Stimulated activated naive CD8-positive, alpha-beta T cell treated with anti-CD3 and anti-CD28 coated beads, Interleukin-15, Interleukin-2, amounts not matched to agents 100 U/mL and 50 U/mL, for 24 hours (primary cell): ENCODE measurements at regions not wholly inside any gene's neighbourhood (a gene's known extent, or its start where the extent isn't known, plus 50 kb on each side); places are given as distances from the start of the nearest gene placed in this dataset.

Experiments used
- ATAC-seq: fragments of 150-1000 bp; cut with Tn5 transposase; one replicate; pipeline ENCODE4 v1.10.0; 2021
- DNase-seq: peaks from one replicate; pipeline ENCODE4 v3.0.0; 2021

DNA sequence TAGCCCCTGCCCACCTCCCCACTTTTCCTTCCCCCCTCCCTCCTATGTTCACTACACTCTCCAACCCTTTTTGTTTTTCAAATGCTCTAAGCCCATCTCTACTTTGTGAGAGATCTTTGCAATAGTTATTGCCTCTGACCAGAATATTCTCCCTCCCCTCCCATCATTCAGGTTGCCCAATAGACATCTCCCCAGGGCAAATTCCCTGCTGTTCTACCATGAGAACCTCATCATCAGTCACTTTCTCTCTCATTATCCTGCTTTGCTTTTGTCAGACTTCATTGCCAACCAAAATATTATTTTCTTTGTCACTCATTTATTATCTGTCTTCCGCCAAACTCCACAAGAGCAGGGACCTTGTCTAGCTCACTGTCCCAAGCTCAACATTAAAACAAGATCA is 268.2 kb upstream of the PPARGC1A start:
- DNase-seq (no peak), ATAC-seq (no peak)

DNA sequence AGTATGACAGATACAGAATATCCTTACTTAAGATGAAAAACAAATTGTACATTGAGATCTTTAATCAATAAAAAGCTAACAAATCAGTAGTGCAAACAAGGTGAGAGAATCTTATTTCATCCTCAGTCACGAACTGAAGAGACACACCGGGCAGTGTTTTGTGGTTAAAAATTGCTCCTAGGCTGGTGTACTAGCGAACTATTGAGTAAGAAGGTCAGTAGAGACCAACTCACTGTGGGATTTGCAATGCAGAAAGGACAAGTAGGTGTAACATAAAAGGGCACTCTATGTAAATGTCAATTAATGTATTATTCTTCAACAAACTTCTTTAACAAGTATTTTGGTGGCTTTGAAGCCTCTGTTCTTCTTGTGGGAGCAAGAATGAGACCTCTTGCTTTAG is 260.2 kb upstream of the PPARGC1A start:
- ATAC-seq: no peak
- DNase-seq: no peak

GRCh38 chr4:24146127-24146526 is 256.3 kb upstream of the PPARGC1A start:
- ATAC-seq: no peak

GRCh38 chr4:24145591-24145990 is 255.7 kb upstream of the PPARGC1A start:
- DNase-seq (no peak), ATAC-seq (no peak)

More at GRCh38 chr4:24146127-24146526, 256.3 kb upstream of the PPARGC1A start:
- DNase-seq: no peak

- ATAC-seq: no peak
- DNase-seq: no peak
Observed at GRCh38 chr4:24144381-24144780, 254.5 kb upstream of the PPARGC1A start.

DNA sequence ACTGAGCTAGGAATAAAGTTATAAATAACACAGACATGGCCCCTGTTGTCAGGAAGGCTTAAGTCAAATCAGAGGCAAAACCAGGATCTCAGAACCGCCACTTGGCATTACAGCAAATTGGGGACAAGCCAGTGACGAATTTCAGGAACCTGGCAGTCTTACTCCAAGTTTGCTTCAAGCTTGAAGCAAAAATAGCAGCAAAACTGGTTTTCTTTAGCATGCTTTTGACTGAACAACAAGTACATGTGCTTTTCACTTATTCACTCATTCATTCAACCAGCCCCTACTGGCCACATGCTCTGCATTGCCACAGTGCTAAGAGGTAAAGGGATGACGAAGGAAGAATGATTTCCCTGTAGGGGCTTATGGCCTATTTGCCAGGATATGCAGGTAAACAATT is 253.9 kb upstream of the PPARGC1A start:
- DNase-seq (no peak), ATAC-seq (no peak)

GRCh38 chr4:24141836-24142235 is 252.0 kb upstream of the PPARGC1A start:
- DNase-seq (no peak), ATAC-seq (no peak)

GRCh38 chr4:24140892-24141291 is 251.0 kb upstream of the PPARGC1A start:
- no peak for ATAC-seq

DNA sequence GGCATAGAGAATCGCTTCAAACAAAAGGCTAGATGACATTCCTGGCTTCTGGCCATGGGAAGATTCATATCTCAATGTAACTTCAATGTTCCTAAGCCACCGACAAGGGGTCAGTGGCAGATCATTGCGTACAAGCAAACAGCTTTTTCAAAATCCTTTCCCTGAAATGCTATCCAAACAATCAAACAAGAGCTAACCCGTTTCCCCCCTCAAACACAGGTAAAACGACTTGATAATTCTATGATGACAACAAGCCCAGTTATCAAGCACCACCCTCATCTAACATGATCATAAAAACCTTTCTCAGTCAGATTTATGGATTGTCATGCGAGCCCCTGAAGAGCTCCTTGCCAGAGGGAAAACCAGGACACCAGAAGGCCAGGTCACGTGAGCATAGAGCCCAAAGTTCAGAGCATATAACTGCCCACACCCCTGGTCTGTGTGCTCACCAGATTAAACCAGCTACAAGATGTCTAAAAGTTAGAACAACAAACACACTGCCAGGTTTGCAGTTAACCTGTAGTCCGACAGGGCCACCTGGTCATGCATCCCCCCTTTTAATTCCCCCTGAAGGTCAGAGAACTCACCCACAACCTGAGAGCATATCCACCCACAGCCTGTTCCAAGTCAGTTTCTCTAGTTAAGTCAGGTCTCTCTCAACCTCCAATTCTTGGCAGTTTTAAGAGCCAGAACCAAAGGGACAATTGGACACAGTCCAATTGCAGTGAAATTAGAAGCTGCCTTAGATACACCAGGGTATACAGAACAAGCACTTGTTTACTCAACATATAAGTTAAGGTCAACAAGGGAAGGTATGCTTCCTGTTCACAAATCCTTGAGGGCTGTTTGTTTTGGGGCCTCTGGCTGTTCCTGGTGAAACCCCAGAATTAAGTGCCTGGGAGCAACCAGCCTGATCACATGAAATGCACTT is 248.1 kb upstream of the PPARGC1A start:
- ATAC-seq (no peak), DNase-seq (no peak)

More at GRCh38 chr4:24140892-24141291, 251.0 kb upstream of the PPARGC1A start:
- DNase-seq: no peak

GRCh38 chr4:24131954-24132673 is 242.3 kb upstream of the PPARGC1A start:
- ATAC-seq (no peak), DNase-seq (no peak)

DNA sequence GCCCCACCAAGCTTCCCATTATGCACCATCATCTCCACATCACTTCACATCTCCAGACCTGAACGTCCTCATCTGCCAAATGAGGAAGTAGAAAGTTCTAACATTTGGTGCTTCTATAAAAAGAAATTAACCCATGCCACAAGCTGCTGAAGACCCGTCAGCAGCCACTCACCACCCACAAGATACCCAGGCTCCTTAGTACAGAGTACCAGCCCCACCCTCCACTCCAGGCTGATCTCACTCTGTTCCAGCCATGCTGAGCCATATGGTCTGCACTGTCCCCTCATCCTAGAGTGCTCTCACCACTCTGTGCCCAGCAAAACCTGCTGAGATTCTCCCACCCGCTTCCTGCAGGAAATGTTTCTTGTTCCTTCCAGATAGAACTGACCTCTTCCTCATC is 240.8 kb upstream of the PPARGC1A start:
- DNase-seq: no peak
- ATAC-seq: no peak

- ATAC-seq (no peak), DNase-seq (no peak)
Observed at GRCh38 chr4:24126776-24127175, 236.9 kb upstream of the PPARGC1A start.

- DNase-seq (no peak), ATAC-seq (no peak)
Observed at GRCh38 chr4:24121395-24122175, 231.7 kb upstream of the PPARGC1A start.

DNA sequence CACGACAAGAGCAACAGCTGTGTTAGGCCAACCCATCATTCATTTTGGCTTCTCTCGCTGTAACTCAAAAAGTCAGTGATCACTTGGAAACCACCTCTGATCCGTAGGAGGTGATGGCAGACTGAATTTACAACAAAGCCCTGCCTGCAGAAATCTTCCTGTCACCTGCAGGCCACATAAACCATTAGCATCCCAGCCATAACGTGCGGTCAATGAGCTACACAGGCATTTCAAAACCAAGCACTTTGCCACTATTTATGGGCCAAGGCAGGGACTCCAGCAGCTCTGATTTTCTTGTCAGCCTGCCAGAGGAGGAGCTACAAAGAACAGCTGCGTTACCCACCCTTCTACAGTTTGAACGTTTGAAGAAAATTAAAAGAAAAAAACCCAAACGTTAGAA is 228.1 kb upstream of the PPARGC1A start:
- DNase-seq: no peak

GRCh38 chr4:24116107-24116506 is 226.3 kb upstream of the PPARGC1A start:
- ATAC-seq (no peak), DNase-seq (no peak)

More for the DNA sequence above, 228.1 kb upstream of the PPARGC1A start:
- no peak for ATAC-seq

DNA sequence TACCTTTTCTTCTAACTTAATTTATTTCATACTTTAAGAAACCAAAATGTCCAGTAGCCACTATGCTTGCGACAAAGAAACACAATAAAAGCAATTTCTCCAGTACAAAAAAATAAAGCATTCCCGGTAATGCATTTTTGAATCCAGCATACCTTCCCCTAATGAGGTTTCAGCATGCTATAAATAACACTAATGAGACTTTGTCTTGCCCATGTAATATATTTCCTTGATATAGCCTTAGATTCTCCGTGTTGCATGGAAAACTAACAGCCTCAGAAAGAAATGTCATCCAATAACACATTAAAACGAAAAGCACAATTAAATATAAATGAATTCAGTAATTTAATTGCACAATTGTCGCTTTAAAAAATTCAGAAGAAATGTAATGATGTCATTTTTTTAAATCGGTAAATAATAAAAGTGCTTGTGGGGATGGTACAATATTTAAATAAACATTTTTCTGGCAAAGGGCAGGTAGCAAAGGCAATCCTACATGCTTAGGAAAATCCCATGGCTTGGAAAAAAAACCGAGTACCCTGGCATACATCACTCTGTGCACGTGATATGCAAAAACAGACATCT is 225.2 kb upstream of the PPARGC1A start:
- ATAC-seq (no peak), DNase-seq (no peak)

DNA sequence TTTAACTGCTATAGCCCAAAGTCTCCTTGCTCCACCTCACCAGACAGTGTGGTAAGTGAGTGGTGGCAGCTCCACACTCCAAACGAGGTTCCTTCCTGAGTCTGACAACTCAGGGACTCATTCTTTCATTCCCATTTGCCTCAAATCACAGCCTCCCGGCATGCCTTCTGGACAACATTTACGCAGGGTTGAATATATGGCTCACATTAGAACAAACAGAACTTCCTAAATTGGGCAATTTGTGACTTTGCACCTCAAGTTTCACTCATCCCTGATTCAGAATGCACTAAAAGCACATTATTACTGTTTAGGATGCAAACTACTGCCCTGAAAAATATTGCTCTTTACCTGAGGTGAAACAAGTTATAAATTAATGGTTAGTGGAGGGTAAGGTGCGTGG is 224.6 kb upstream of the PPARGC1A start:
- DNase-seq (no peak), ATAC-seq (no peak)

GRCh38 chr4:24112466-24112865 is 222.6 kb upstream of the PPARGC1A start:
- DNase-seq (no peak), ATAC-seq (no peak)

DNA sequence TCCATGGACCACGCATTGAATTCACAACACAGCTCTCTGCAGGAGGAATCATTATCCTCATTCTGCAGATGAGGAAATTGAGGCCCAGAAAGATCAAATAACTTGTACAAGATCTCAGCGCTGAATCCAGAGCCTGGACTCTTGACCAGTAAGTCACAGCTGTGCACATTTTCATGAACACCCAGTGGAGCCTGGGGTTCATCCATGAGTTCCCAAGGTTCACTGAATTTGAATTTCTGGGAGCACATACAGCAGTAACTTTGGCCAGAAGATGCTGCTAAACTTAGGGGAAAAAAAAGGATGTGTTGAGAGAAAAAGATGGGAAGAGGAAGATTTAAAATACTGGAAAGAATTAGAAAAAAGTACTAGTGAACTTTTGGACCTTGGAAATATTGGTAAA is 218.7 kb upstream of the PPARGC1A start:
- no peak for ATAC-seq
- DNase-seq: no peak

- ATAC-seq: no peak
- no peak for DNase-seq
Observed at GRCh38 chr4:24105327-24106038, 215.6 kb upstream of the PPARGC1A start.

DNA sequence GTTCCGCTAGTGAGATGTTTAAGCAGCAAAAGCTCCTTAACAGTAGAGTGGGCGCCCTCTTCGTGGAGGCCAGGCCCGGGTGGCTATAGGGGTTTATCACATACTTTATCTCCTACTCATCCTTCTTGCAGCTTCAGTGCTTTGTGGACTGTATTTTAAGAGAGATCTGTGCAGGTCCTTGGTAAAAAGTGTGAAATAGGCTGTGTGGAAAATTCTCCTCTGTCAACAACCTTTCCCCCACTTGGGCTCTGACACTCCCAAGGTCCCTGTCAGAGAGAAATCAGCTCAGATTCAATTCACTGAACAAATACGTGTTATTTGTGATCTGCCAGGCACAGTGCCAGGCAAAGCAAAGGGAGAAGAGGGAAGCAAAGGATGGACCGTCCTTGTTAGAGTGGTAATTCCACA is 214.3 kb upstream of the PPARGC1A start:
- ATAC-seq (no peak), DNase-seq (no peak)
